GM18502 (cell line): ENCODE measurements at regions not wholly inside any gene's neighbourhood (a gene's known extent, or its start where the extent isn't known, plus 50 kb on each side); places are given as distances from the start of the nearest gene placed in this dataset.

Experiments used
- ATAC-seq: cut with Tn5 transposase; IDR thresholded peaks from one replicate; pipeline ENCODE4 v1.9.1; 2021; ENCODE audit warnings: mild to moderate bottlenecking; ENCODE audit not compliant: unreplicated experiment, poor library complexity

- ATAC-seq, result no peak
These were observed 263.9 kb upstream of the CXXC4 start for GRCh38 chr4:104758574-104758973.

- no peak for ATAC-seq
These were observed 269.0 kb upstream of the CXXC4 start for GRCh38 chr4:104763554-104764222.

- no peak for ATAC-seq
These were observed 272.0 kb upstream of the CXXC4 start for GRCh38 chr4:104766676-104767075.

- ATAC-seq, result peak; percentile 84
These were observed 278.2 kb upstream of the CXXC4 start for GRCh38 chr4:104772849-104773248.

- ATAC-seq, result no peak
These were observed 300.7 kb upstream of the CXXC4 start for GRCh38 chr4:104795264-104795939.

GRCh38 chr4:104811727-104812126 is 317.0 kb upstream of the CXXC4 start:
- no peak for ATAC-seq

GRCh38 chr4:104815665-104816064 is 321.0 kb upstream of the CXXC4 start:
- peak; percentile 89 for ATAC-seq

GRCh38 chr4:104818579-104818978 is 323.9 kb upstream of the CXXC4 start:
- ATAC-seq, result peak; percentile 56

- no peak for ATAC-seq
These were observed 320.5 kb upstream of the TET2 start for GRCh38 chr4:104826171-104826570.

- ATAC-seq, result no peak
These were observed 316.9 kb upstream of the TET2 start for GRCh38 chr4:104829761-104830160.

- no peak for ATAC-seq
These were observed 298.0 kb upstream of the TET2 start for GRCh38 chr4:104848597-104849225.

- no peak for ATAC-seq
These were observed 287.0 kb upstream of the TET2 start for GRCh38 chr4:104859601-104860237.

- ATAC-seq, result peak; percentile 89
These were observed 286.2 kb upstream of the TET2 start for GRCh38 chr4:104860238-104861123.

GRCh38 chr4:104866809-104867208 is 279.9 kb upstream of the TET2 start:
- no peak for ATAC-seq

- peak; percentile 44 for ATAC-seq
These were observed 278.1 kb upstream of the TET2 start for GRCh38 chr4:104868533-104868932.

- ATAC-seq, result peak; percentile 94
These were observed 277.7 kb upstream of the TET2 start for GRCh38 chr4:104868958-104869357.

GRCh38 chr4:104869831-104870230 is 276.8 kb upstream of the TET2 start:
- no peak for ATAC-seq

- peak; percentile 34 for ATAC-seq
These were observed 276.0 kb upstream of the TET2 start for GRCh38 chr4:104870495-104871233.

GRCh38 chr4:104878936-104879335 is 267.7 kb upstream of the TET2 start:
- no peak for ATAC-seq
